ENCODE measurements at regions not wholly inside any gene's neighbourhood (a gene's known extent, or its start where the extent isn't known, plus 50 kb on each side); places are given as distances from the start of the nearest gene placed in this dataset.

- ChIA-PET POLR2A (no interaction called here), CTCF (no interaction called here)
Observed at GRCh38 chr12:114257687-114258086, 148.3 kb downstream of the TBX5 start.

- ChIA-PET POLR2A (no interaction called here), CTCF (no interaction called here)
Observed at GRCh38 chr12:114254998-114255397, 150.9 kb downstream of the TBX5 start.

GRCh38 chr12:114253976-114254778 is 151.8 kb downstream of the TBX5 start:
- ChIA-PET CTCF (no interaction called here), POLR2A (no interaction called here)

GRCh38 chr12:114248527-114248926 is 157.4 kb downstream of the TBX5 start:
- ChIA-PET CTCF (no interaction called here), POLR2A (no interaction called here)

- ChIA-PET CTCF (no interaction called here), POLR2A (no interaction called here)
Observed at GRCh38 chr12:114245555-114245954, 160.4 kb downstream of the TBX5 start.

GRCh38 chr12:114241973-114242434 is 163.9 kb downstream of the TBX5 start:
- ChIA-PET POLR2A (no interaction called here), CTCF (no interaction called here)

- POLR2A ChIA-PET = no interaction called here
- CTCF ChIA-PET = no interaction called here
Observed at GRCh38 chr12:114240288-114240687, 165.7 kb downstream of the TBX5 start.

GRCh38 chr12:114238808-114239207 is 167.1 kb downstream of the TBX5 start:
- ChIA-PET POLR2A (no interaction called here), CTCF (no interaction called here)

GRCh38 chr12:114237230-114237629 is 168.7 kb downstream of the TBX5 start:
- CTCF ChIA-PET = no interaction called here
- POLR2A ChIA-PET = no interaction called here

GRCh38 chr12:114232187-114232586 is 173.8 kb downstream of the TBX5 start:
- POLR2A ChIA-PET = no interaction called here
- CTCF ChIA-PET = no interaction called here

GRCh38 chr12:114229150-114229549 is 176.8 kb downstream of the TBX5 start:
- CTCF ChIA-PET = no interaction called here
- POLR2A ChIA-PET = no interaction called here

- CTCF ChIA-PET = no interaction called here
- POLR2A ChIA-PET = no interaction called here
Observed at GRCh38 chr12:114226241-114226928, 179.6 kb downstream of the TBX5 start.

- CTCF ChIA-PET = no interaction called here
- POLR2A ChIA-PET = no interaction called here
Observed at GRCh38 chr12:114221957-114222630, 183.8 kb downstream of the TBX5 start.

GRCh38 chr12:114221136-114221833 is 184.7 kb downstream of the TBX5 start:
- ChIA-PET POLR2A (no interaction called here), CTCF (no interaction called here)

GRCh38 chr12:114220311-114220710 is 185.6 kb downstream of the TBX5 start:
- CTCF ChIA-PET = no interaction called here
- POLR2A ChIA-PET = no interaction called here

- CTCF ChIA-PET = no interaction called here
- POLR2A ChIA-PET = no interaction called here
Observed at GRCh38 chr12:114218136-114218535, 187.8 kb downstream of the TBX5 start.

GRCh38 chr12:114215746-114216145 is 190.2 kb downstream of the TBX5 start:
- CTCF ChIA-PET = no interaction called here
- POLR2A ChIA-PET = no interaction called here

GRCh38 chr12:114213055-114213581 is 192.8 kb downstream of the TBX5 start:
- POLR2A ChIA-PET = no interaction called here
- CTCF ChIA-PET = no interaction called here

- ChIA-PET POLR2A (no interaction called here), CTCF (no interaction called here)
Observed at GRCh38 chr12:114209861-114210260, 196.1 kb downstream of the TBX5 start.

GRCh38 chr12:114206525-114206924 is 199.4 kb downstream of the TBX5 start:
- ChIA-PET CTCF (no interaction called here), POLR2A (no interaction called here)

- ChIA-PET CTCF (no interaction called here), POLR2A (no interaction called here)
Observed at GRCh38 chr12:114201794-114202193, 204.2 kb downstream of the TBX5 start.

All from activated CD8-positive, alpha-beta memory T cell treated with anti-CD3 and anti-CD28 coated beads for 36 hours (primary cell).